Right cardiac atrium (tissue), 5 donors: ENCODE measurements at regions not wholly inside any gene's neighbourhood (a gene's known extent, or its start where the extent isn't known, plus 50 kb on each side); places are given as distances from the start of the nearest gene placed in this dataset.
A peak's percentile ranks its signal among the peaks of the same experiment; 100 is the strongest.
"Not testable (repeated sequence)": the region's sequence is repeated elsewhere in the genome, so short reads cannot be mapped to it uniquely, and the experiment has no call there.

Source experiments
- ATAC-seq, 2 donors: fragments of 200-7000 bp; cut with Tn5 transposase; one replicate each; pipeline versions ENCODE4 v1.8.0 to v1.9.1; 2020; ENCODE audit warnings: moderate library complexity in 2 of 2, mild to moderate bottlenecking in 1 of 2
- DNase-seq, 3 donors: peaks; one replicate each; pipeline ENCODE4 v3.0.0-alpha.2; 2020
- H3K27ac ChIP-seq: one replicate; pipeline ENCODE4 v1.5.1; 2013; ENCODE audit warnings: mild to moderate bottlenecking, low read length, control low read depth, moderate library complexity
- H3K27me3 ChIP-seq: one replicate; pipeline ENCODE4 v1.6.1; 2013; ENCODE audit not compliant: control insufficient read depth, insufficient read depth
- H3K4me1 ChIP-seq: one replicate; pipeline ENCODE4 v1.6.1; 2013; ENCODE audit warnings: low read length; ENCODE audit not compliant: control insufficient read depth, insufficient read depth
- H3K4me3 ChIP-seq: one replicate; pipeline ENCODE4 v1.5.1; 2013; ENCODE audit warnings: low read length, control low read depth
- H3K9me3 ChIP-seq: one replicate; pipeline ENCODE4 v1.6.1; 2013; ENCODE audit warnings: low read length; ENCODE audit not compliant: control insufficient read depth
- WGBS: extraction: QIAGEN DNeasy Blood & Tissue Kit; methylation state at CpG from one replicate; pipeline ENCODE4 v1.1.7; 2013; 5-methylcytosine and 5-hydroxymethylcytosine counted together
- intact Hi-C, 4 donors: fragments of 100-400 bp; cut with DNase I; formaldehyde crosslinking; loops; one replicate each; pipeline versions ENCODE4 v1.11.0 to v1.14.0; 2022 to 2023
- donor health status: healthy with polysubstance abuse.
- donor health status: DM: no; HTN: yes; CAD: no.
- donor health status: DM: no; HTN: no; CAD: no.
- donor health status: DM: no; HTN: yes; CAD: no; lungs with severe emphysema.
- donor health status: DM: yes; HTN: yes; CAD: no.

DNA sequence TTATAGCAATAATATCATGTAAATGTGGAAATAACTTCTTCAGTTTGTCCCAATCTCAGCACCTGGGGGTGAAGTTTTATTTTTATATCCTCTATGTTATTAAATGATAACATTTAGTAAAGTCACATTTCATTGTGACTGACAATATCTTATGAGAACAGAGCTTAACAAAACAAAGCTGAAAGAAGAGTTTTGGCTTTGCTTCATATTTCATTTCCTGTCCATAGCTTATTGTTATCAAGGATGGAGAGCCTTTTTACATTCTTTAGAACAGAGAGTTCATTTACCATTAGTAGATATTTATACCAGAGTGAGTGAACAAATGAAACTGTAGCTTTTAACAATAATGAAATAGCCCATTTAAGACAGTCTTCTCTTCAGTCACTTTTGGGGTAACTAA is 231.9 kb upstream of the SGK1 start:
- H3K27me3 ChIP-seq, result no peaks in the 10 kb centered on the region
- no peak for ATAC-seq
- no peaks in the 10 kb centered on the region for H3K9me3 ChIP-seq
- intact Hi-C loops, result no loop called here
- H3K4me1 ChIP-seq, result no peaks in the 10 kb centered on the region
- no peak overlapping the region for H3K27ac ChIP-seq
- H3K4me3 ChIP-seq, result no peak overlapping the region
- DNase-seq, result no peak

DNA sequence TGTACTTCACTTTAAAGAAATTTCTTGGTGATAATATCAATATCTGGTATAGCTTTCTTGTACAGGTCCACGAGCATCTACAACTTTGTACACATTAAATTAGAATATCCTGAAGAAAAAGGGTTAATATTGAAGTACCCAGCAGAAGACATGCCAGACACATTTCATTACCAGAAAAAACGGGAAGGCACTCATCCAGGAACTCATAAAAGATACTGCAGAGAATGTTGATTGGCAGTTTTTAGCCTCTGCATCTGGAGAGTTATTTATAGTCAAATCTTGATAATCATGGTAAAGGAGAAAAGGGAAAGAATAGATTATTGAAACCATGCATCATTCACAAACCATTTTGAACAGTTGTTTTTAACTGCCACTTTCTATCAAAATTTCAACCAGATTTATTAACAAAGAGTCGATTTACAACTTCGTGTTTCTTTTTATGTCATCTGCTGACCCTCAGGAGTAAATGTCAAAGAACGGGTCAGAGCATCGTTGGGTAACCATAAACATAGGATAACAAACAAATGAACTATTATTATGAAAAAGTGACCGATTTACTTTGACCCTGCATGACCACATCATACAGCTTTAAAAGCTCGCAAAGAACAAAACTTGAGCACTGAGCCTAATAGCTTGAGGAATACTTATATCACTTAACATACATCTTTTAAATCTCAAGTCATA is 229.2 kb upstream of the SGK1 start:
- Histone ChIP-seq H3K4me3 (no peak overlapping the region), H3K27me3 (no peaks in the 10 kb centered on the region), H3K9me3 (no peaks in the 10 kb centered on the region), H3K27ac (no peak overlapping the region), H3K4me1 (no peaks in the 10 kb centered on the region)
- no peak for ATAC-seq
- intact Hi-C loops, result no loop called here
- WGBS, result 43% methylated on average over 8 of the region's 8 CpGs
- no peak for DNase-seq

DNA sequence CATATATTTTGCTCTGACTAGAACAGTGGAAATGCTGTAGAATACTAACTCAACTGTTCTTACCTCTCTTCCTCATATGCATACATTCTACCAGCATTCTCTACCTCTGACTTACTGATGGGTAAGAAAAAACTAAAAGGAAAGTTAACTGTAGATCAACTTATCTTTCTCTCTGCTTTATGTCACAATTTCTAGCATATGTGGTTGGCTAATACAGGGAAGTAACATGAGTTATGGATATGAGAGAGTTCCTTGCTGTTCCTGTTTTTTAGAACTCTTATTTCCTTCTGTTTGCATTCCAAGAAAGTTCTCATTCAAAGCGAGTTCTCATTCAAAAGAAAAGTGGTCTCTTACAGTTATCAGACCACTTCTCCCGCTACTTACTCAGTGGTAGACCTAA is 226.8 kb upstream of the SGK1 start:
- H3K27me3 ChIP-seq, result no peaks in the 10 kb centered on the region
- 86% methylated on average over 2 of the region's 2 CpGs for WGBS
- ATAC-seq, result no peak
- no peak for DNase-seq
- no peak overlapping the region for H3K4me3 ChIP-seq
- no peak overlapping the region for H3K27ac ChIP-seq
- intact Hi-C loops, result loop anchor here in 1 of 4 donors (5.0 kb wide), 1 partner anchor 367 kb away; no protein-coding TSS in a partner anchor
- H3K4me1 ChIP-seq, result peaks cover 3% of the 10 kb centered on the region
- H3K9me3 ChIP-seq, result no peaks in the 10 kb centered on the region

DNA sequence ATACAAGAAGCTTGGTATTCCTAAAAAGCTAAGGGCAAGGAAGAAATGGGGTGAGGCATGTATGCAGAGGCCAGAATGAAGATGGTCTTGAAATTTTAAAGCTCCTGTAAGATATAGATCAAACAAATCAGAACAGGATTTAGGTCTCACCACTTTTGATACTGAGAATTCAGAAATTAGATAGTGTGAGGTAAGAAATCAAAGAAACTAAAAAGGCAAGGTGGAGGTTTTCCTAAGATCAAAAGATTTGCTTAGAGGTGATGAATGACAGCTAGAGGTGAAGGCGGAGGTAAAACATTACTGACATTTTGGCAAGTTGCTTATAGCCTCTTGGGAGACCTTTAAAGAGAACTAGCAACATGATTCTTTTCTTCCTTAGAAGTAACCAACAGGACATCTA is 225.2 kb upstream of the SGK1 start:
- intact Hi-C loops, result loop anchor here in 1 of 4 donors (5.0 kb wide), 1 partner anchor 366 kb away; no protein-coding TSS in a partner anchor
- no peak for DNase-seq
- peaks cover 3% of the 10 kb centered on the region for H3K4me1 ChIP-seq
- 81% methylated on average over 1 of the region's 1 CpG for WGBS
- H3K27me3 ChIP-seq, result no peaks in the 10 kb centered on the region
- H3K4me3 ChIP-seq, result no peak overlapping the region
- no peaks in the 10 kb centered on the region for H3K9me3 ChIP-seq
- no peak for ATAC-seq
- no peak overlapping the region for H3K27ac ChIP-seq

DNA sequence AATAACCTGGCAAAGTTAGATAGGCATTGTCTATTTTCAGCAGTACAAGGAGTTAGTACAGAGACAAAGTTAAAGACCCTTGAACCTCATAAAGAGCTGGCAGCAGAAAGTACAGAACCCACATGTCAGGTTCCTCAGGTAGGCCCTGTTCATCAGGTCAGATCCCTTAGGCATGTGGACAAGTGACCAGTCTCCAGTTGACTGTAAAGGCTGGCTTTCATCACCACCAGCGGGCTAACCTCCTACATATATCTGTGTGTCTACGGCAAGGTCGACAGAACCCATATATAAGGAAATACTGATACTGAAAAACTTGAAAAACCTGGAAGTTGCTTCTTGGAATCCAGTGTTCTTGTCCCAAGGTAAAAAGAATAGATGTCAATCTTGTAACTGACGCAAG is 223.1 kb upstream of the SGK1 start:
- WGBS, result 92% methylated on average over 4 of the region's 4 CpGs
- H3K27ac ChIP-seq, result peak overlapping the region; percentile 17
- H3K4me3 ChIP-seq, result no peak overlapping the region
- no peaks in the 10 kb centered on the region for H3K9me3 ChIP-seq
- DNase-seq, result no peak
- intact Hi-C loops, result loop anchor here in 1 of 4 donors (5.0 kb wide), 1 partner anchor 364 kb away; no protein-coding TSS in a partner anchor
- ATAC-seq, result no peak
- no peaks in the 10 kb centered on the region for H3K27me3 ChIP-seq
- H3K4me1 ChIP-seq, result peaks cover 3% of the 10 kb centered on the region

DNA sequence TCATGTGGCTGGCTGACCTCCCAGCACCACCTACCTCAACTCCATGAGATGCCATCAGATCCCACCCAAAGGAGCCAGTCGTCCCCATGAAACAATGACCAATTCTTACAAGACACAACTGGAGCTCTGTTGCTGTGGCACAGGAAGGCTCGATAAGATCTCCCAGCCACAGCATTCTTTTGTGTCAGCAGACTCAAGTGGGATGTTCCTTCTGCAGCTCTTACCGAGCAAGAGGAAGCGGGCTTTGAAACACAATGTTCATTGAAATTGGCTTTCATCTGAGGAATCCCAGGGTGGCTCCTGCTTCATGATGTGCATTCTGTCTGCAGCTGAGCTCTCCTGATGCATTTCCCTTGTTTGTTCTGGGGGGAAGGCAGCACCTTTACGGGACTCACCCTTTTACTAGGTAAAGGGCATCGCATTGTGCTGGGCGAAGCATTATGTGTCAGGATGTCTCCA is 222.0 kb upstream of the SGK1 start:
- 44% methylated on average over 7 of the region's 7 CpGs for WGBS
- ATAC-seq (peak; percentile 74 to 76), DNase-seq (no peak)
- no peaks in the 10 kb centered on the region for H3K27me3 ChIP-seq
- intact Hi-C loops, result loop anchor here in 2 of 4 donors (5.0 to 10.0 kb wide), 3 partner anchors 95 to 365 kb away; no protein-coding TSS in a partner anchor
- H3K9me3 ChIP-seq, result no peaks in the 10 kb centered on the region
- H3K4me1 ChIP-seq, result peaks cover 3% of the 10 kb centered on the region
- peak overlapping the region; percentile 94 for H3K27ac ChIP-seq
- peak overlapping the region; percentile 33 for H3K4me3 ChIP-seq

DNA sequence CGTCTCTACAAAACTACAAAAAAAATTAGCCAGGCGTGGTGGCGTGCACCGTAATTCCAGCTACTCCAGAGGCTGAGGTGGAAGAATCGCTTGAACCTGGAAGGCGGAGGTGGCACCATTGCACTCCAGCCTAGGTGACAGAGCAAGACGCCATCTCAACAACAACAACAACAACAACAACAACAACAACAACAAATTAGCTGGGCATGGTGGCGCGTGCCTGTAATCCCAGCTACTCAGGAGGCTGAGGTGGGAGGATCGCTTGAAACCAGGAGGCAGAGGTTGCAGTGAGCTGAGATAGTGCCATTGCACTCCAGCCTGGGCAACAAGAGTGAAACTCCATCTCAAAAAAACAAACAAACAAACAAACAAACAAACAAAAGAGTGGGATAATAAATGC is 219.9 kb upstream of the SGK1 start:
- WGBS, result 98% methylated on average over 10 of the region's 10 CpGs
- H3K27ac ChIP-seq, H3K4me1 ChIP-seq, H3K27me3 ChIP-seq, ATAC-seq, H3K9me3 ChIP-seq, H3K4me3 ChIP-seq, DNase-seq: not testable (repeated sequence)
- intact Hi-C loops, result loop anchor here in 2 of 4 donors (10.0 kb wide), 2 partner anchors 97 to 363 kb away; no protein-coding TSS in a partner anchor

DNA sequence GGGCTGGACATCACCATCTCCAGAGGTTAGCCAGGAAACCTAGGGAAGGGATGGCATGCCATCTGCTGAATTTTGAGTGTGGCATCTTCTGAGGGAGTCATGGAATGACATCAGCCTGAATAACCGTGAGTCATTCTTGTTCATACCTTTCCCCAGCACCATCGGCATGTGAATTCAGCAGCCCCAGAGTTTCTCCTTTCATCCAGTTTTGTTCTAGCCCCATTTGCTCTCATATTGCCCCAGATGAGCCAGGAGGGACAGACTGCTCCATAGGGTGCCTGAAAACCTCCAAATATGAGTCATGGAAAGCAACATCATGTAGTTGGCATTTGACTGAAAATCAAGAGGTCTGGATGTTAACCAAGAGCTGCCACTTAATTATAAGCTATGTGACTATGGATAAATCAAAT is 219.2 kb upstream of the SGK1 start:
- H3K4me1 ChIP-seq, result peaks cover 5% of the 10 kb centered on the region
- no peaks in the 10 kb centered on the region for H3K27me3 ChIP-seq
- peak overlapping the region; percentile 56 for H3K27ac ChIP-seq
- WGBS, result 71% methylated on average over 2 of the region's 2 CpGs
- ATAC-seq (no peak), DNase-seq (no peak)
- no peak overlapping the region for H3K4me3 ChIP-seq
- intact Hi-C loops, result loop anchor here in 2 of 4 donors (10.0 kb wide), 2 partner anchors 98 to 362 kb away; no protein-coding TSS in a partner anchor
- no peaks in the 10 kb centered on the region for H3K9me3 ChIP-seq

DNA sequence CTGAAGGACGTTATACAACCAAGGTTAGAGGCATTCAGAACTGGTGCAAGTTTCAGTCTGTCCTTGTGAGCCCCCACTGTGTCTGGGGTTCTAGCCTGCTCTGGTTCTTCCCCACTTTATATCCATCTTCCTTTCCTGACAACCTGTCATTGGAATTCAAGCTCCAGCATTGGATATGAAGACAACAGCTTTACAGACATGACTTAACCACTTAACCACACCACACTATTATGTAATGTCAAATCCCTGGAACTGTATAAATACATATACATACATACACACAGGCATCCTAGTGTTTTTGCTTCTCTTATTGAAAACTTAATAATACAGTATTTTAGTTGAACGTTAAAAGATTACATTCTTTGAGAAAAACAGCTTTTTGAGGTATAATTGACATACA is 217.9 kb upstream of the SGK1 start:
- no peak for DNase-seq
- H3K4me3 ChIP-seq, result no peak overlapping the region
- peak overlapping the region; percentile 61 for H3K27ac ChIP-seq
- no peaks in the 10 kb centered on the region for H3K9me3 ChIP-seq
- no peaks in the 10 kb centered on the region for H3K27me3 ChIP-seq
- 75% methylated on average over 2 of the region's 2 CpGs for WGBS
- H3K4me1 ChIP-seq, result peaks cover 5% of the 10 kb centered on the region
- no peak for ATAC-seq
- intact Hi-C loops, result loop anchor here in 2 of 4 donors (10.0 kb wide), 2 partner anchors 99 to 361 kb away; no protein-coding TSS in a partner anchor

DNA sequence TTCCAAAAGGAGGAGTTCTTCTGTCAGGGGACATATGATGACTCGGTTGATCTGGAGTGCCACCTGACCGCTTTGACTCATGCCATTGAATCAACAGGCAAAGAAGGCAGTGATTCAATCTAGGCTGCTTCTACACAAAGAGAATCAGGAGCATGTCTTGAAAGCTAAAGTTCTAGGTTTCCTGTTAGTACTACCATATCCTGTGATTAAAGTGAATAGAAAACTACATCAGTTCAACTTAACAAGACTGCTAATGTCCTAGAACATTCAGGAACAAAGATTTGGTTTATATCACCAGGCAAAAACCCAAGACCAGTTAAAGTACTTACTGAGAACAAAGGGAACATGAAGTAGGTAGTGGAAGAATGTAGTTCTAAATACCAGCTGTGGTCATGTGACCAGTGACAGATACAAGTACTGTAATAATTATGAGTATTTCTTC is 216.8 kb upstream of the SGK1 start:
- Histone ChIP-seq H3K4me1 (peaks cover 2% of the 10 kb centered on the region), H3K9me3 (no peaks in the 10 kb centered on the region), H3K27me3 (no peaks in the 10 kb centered on the region), H3K27ac (peak overlapping the region; percentile 80), H3K4me3 (no peak overlapping the region)
- intact Hi-C loops, result loop anchor here in 2 of 4 donors (10.0 kb wide), 2 partner anchors 100 to 360 kb away; no protein-coding TSS in a partner anchor
- DNase-seq (no peak), ATAC-seq (no peak)
- 87% methylated on average over 2 of the region's 2 CpGs for WGBS

DNA sequence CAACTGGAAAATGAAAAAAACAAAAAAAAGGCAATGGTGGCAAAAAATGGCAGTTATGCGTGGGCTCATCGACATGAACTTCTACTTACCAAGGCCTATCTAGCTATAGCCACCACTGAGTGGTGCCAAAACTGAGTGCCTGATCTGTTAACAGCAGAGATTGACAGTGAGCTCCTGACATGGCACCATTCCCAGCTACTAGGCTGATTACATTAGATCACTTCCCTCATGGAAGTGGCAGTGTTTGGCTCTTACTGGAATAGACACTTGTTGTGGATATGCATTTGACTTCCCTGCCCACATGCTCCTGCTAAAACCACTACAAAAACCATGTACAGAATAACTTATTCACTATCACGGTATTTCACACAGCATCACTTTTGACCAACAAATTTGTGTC is 216.1 kb upstream of the SGK1 start:
- no peaks in the 10 kb centered on the region for H3K27me3 ChIP-seq
- peaks cover 2% of the 10 kb centered on the region for H3K4me1 ChIP-seq
- H3K4me3 ChIP-seq, result no peak overlapping the region
- ATAC-seq (peak in 1 of 2 donors; percentile 52), DNase-seq (peak in 1 of 3 donors; percentile 39)
- intact Hi-C loops, result loop anchor here in 2 of 4 donors (10.0 kb wide), 2 partner anchors 101 to 359 kb away; no protein-coding TSS in a partner anchor
- H3K9me3 ChIP-seq, result no peaks in the 10 kb centered on the region
- 75% methylated on average over 3 of the region's 3 CpGs for WGBS
- peak overlapping the region; percentile 80 for H3K27ac ChIP-seq
